Activated T-helper 17 cell treated with anti-CD3 and anti-CD28 coated beads, Interleukin-2, amount 50 U/mL, for 72 hours (primary cell): ENCODE measurements at regions not wholly inside any gene's neighbourhood (a gene's known extent, or its start where the extent isn't known, plus 50 kb on each side); places are given as distances from the start of the nearest gene placed in this dataset.
A peak's percentile ranks its signal among the peaks of the same experiment; 100 is the strongest.
"Not testable (repeated sequence)": the region's sequence is repeated elsewhere in the genome, so short reads cannot be mapped to it uniquely, and the experiment has no call there.

Source experiments
- ATAC-seq: fragments of 150-1000 bp; cut with Tn5 transposase; replicated peaks from 2 replicates; pipeline ENCODE4 v1.10.0; 2021; ENCODE audit warnings: mild to moderate bottlenecking, moderate library complexity
- H3K27ac Mint-ChIP-seq: one replicate; pipeline ENCODE4 v1.8.0; 2022; ENCODE audit warnings: mixed read lengths
- H3K27me3 Mint-ChIP-seq: one replicate; pipeline ENCODE4 v1.8.0; 2022; ENCODE audit warnings: mixed read lengths
- H3K36me3 Mint-ChIP-seq: one replicate; pipeline ENCODE4 v1.8.0; 2022; ENCODE audit warnings: low read depth, mild to moderate bottlenecking, mixed read lengths
- H3K4me1 Mint-ChIP-seq: one replicate; pipeline ENCODE4 v1.8.0; 2022; ENCODE audit warnings: mixed read lengths
- H3K4me3 Mint-ChIP-seq: one replicate; pipeline ENCODE4 v1.8.0; 2022; ENCODE audit warnings: mild to moderate bottlenecking, mixed read lengths
- H3K9me3 Mint-ChIP-seq: one replicate; pipeline ENCODE4 v1.8.0; 2022; ENCODE audit warnings: mixed read lengths

DNA sequence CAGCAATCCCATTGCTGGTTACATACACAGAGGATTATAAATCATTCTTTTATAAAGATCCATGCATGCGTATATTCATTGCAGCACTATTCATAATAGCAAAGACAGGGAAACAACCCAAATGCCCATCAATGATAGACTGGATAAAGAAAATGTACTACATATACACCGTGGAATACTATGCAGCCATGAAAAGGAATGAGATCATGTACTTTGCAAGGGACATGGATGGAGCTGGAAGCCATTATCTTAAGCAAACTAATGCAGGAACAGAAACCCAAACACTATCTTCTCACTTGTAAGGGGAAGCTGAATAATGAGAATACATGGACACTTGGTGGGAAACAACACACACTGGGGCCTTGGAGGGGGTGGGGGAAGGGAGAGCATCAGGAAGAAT lies 529.7 kb downstream of the TBC1D32 start:
- no peak overlapping the region for H3K27ac Mint-ChIP-seq
- no peaks in the 10 kb centered on the region for H3K27me3 Mint-ChIP-seq
- no peak for ATAC-seq
- no peak overlapping the region for H3K4me3 Mint-ChIP-seq
- H3K4me1 Mint-ChIP-seq = no peaks in the 10 kb centered on the region
- no peaks in the 10 kb centered on the region for H3K36me3 Mint-ChIP-seq
- no peaks in the 10 kb centered on the region for H3K9me3 Mint-ChIP-seq

DNA sequence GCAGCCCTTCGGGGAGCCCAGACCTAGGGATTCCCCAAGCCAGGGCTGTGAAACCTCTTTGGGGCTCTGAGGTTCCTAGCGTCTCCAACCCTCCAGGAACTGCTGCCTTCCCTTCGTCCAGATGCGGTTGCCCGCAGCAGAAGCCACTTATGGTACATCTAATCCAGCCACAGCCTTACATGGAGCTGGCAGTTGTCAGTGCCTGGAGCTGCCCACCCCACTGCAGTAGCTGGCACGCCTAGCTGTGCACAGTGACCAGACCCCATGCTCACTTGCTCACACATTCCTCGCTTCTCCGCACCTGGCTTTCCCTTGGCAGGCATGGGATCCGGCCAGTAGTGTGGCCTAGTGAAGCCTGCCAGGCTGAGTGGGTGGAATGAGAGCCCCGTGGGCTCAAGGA lies 547.6 kb downstream of the TBC1D32 start:
- Mint-ChIP-seq H3K27ac (no peak overlapping the region), H3K27me3 (no peaks in the 10 kb centered on the region), H3K4me3 (no peak overlapping the region), H3K4me1 (no peaks in the 10 kb centered on the region), H3K9me3 (no peaks in the 10 kb centered on the region), H3K36me3 (no peaks in the 10 kb centered on the region)
- ATAC-seq = no peak

DNA sequence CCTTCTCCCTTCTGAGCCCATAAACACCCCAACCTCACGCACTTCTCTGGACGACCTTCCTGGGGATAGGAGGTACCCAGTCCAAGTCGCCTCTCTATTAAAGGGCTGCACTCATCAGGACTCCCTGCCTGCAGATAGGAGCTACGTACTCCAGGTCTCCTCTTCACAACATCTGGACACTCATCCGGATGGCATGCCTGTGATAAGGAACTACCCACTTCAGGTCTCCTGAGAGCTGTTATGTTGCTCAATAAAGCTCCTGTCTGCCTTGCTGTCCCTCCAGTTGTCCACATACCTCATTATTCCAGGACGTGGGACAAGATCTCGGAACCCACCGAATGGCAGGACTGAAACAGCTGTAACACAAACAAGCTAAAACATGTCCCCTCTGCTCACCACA lies 548.0 kb downstream of the TBC1D32 start:
- Mint-ChIP-seq H3K27me3 (no peaks in the 10 kb centered on the region), H3K4me3 (no peak overlapping the region), H3K4me1 (no peaks in the 10 kb centered on the region), H3K36me3 (no peaks in the 10 kb centered on the region), H3K9me3 (no peaks in the 10 kb centered on the region), H3K27ac (no peak overlapping the region)
- no peak for ATAC-seq

DNA sequence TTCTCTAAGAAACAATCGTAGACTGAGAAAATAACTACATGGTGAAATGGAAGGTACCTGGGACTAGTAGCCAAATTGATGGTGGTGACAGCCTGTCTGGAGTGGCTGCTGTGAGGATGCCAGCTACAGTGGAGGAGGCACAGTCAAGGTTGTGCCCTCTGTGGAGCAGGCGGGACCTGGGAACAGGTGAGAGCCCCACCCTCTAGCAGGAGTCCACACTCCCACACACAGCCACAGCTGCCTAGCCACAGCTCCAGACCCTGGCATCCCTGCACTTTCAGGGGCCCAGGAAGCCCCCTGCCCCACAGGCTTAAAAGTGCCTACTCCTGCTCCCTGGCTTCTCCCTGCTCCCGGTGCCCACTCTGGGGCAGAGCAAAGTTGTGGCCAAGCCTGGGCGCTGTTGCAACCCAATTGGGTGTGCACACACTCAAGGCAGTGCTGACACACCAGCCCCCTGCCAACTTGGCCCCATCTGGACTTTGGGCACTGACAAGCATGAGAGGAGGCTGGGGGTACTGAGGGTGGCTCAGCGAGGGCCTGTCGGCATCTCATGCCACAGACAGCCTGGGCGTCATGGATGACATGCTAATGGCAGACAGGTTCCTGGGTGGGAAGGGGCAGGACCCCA lies 548.7 kb downstream of the TBC1D32 start:
- Mint-ChIP-seq H3K36me3 (no peaks in the 10 kb centered on the region), H3K27ac (no peak overlapping the region), H3K4me1 (no peaks in the 10 kb centered on the region), H3K4me3 (no peak overlapping the region), H3K9me3 (no peaks in the 10 kb centered on the region), H3K27me3 (no peaks in the 10 kb centered on the region)
- no peak for ATAC-seq

DNA sequence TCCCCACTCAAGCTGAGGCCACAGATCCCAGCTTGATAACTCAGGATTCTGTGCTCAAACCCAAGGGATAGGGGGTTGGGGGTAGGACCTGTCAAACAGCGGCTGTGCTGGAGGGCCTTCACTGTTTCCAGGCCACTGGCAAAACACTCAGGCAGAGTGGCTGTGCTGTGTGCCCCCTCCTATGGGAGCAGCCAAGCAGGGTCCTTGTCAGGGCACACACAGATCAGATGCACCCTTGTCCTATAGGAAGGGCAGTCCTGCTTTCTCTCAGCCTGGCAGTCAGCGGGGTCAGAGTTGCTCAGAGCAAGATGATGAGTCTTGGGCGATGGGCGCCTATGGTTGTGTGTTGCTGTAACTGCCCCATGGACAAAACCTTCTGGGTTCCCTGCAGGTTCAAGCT lies 554.8 kb downstream of the TBC1D32 start:
- no peaks in the 10 kb centered on the region for H3K27me3 Mint-ChIP-seq
- peaks cover 7% of the 10 kb centered on the region for H3K9me3 Mint-ChIP-seq
- H3K36me3 Mint-ChIP-seq = no peaks in the 10 kb centered on the region
- H3K4me3 Mint-ChIP-seq = no peak overlapping the region
- no peak overlapping the region for H3K27ac Mint-ChIP-seq
- peak; percentile 16 for ATAC-seq
- no peaks in the 10 kb centered on the region for H3K4me1 Mint-ChIP-seq

DNA sequence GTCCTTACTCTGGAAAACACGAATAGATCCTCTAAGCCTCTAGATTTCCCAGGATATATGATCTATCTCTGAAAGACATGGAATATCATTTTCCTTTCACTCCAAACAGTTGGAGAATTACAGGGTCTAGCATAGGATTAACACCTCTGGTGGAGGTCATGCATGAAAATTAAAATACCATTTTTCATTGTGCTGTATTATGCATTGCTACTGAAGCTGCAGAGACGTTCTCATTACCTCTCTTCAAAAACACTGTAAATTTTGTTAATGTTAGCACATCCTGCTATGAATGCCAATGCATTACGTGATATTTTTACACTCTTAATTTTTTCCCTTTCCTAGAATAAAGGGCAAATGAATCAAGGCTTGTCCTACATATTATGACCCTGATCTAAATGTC lies 558.6 kb downstream of the TBC1D32 start:
- H3K27ac Mint-ChIP-seq = no peak overlapping the region
- ATAC-seq = no peak
- H3K36me3 Mint-ChIP-seq = no peaks in the 10 kb centered on the region
- peaks cover 7% of the 10 kb centered on the region for H3K9me3 Mint-ChIP-seq
- H3K4me3 Mint-ChIP-seq = no peak overlapping the region
- H3K27me3 Mint-ChIP-seq = no peaks in the 10 kb centered on the region
- H3K4me1 Mint-ChIP-seq = no peaks in the 10 kb centered on the region

DNA sequence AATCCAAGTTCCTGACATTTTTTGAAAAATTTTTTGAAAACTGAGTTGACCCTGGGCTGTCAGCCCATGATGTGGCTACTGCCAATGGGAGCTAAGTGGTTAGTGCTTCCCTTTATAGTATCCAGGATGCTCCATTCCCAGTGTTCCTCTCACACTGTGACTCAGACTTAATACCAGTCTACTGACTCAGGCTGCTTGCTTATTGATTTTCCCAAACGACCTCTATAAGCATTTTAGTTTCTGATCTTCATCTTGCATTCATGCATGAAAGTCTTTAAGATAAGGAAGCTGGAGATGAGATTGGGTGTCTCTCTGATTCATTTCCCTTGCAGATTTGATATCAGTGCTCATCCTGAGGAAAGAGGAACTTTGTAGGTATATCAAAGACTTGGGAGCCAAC lies 560.0 kb downstream of the TBC1D32 start:
- no peak for ATAC-seq
- no peaks in the 10 kb centered on the region for H3K27me3 Mint-ChIP-seq
- H3K4me3 Mint-ChIP-seq = no peak overlapping the region
- H3K9me3 Mint-ChIP-seq = no peaks in the 10 kb centered on the region
- no peaks in the 10 kb centered on the region for H3K4me1 Mint-ChIP-seq
- no peaks in the 10 kb centered on the region for H3K36me3 Mint-ChIP-seq
- no peak overlapping the region for H3K27ac Mint-ChIP-seq

DNA sequence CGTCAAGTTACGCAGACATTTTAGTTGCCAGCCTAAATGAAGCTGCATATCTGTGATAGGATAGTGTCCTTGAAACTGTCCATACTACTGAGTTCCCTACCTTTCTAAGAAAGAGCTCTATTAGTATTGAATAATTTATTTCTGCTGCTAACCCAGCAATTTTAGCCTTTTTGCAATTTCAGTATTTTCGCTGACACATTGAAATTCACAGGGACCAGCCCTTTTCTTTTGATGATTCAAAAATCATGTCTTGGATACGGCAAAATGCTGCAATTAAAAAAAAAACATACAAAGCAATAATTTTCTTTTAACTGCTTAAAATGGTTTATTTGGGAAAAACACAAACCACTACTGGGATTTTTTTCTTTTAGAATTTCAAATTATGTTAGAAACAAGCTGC lies 563.3 kb downstream of the TBC1D32 start:
- H3K4me3 Mint-ChIP-seq = no peak overlapping the region

DNA sequence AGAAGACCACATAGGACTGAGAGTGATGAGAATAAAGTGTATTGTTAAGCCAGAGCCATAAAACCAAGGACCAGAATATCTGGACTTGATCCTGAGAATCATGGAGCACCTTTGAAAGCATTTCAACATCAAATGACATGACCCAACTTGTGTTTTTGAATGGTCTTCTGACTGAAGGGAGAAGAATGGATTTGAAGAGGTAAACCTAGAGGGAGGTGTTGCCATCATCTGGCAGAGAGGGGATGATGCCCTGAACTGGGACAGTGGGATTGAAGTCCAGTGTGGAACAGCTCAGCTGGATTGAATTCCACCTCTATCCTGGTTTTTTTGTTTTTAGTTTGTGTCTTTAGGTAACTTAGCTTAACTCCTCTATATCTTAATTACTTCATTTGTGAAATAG lies 570.0 kb downstream of the TBC1D32 start:
- no peak for ATAC-seq
- no peaks in the 10 kb centered on the region for H3K36me3 Mint-ChIP-seq

More for the DNA sequence above, 563.3 kb downstream of the TBC1D32 start:
- no peak for ATAC-seq
- no peaks in the 10 kb centered on the region for H3K27me3 Mint-ChIP-seq
- no peak overlapping the region for H3K27ac Mint-ChIP-seq
- H3K9me3 Mint-ChIP-seq = no peaks in the 10 kb centered on the region
- no peaks in the 10 kb centered on the region for H3K36me3 Mint-ChIP-seq
- H3K4me1 Mint-ChIP-seq = no peaks in the 10 kb centered on the region

DNA sequence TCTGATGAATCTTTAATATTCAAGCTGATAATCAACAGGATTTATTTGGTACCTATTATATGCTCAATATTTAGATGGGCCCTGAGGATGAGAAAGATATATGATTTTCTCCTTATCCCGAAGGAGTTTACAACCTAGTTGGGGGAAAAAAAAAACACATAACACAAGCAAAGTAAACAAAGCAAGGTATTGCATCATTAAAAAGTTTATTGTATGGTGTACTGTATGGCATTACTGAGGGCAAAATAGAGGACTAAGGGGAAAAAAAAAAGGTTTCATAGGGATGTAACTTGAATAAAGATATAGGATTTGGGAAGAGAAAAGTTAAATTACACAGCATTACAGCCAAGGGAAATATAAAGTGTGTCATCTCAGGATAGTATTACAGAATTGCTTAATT lies 574.7 kb downstream of the TBC1D32 start:
- no peaks in the 10 kb centered on the region for H3K27me3 Mint-ChIP-seq
- no peak overlapping the region for H3K27ac Mint-ChIP-seq
- no peaks in the 10 kb centered on the region for H3K4me1 Mint-ChIP-seq
- H3K4me3 Mint-ChIP-seq = no peak overlapping the region
- no peaks in the 10 kb centered on the region for H3K36me3 Mint-ChIP-seq
- ATAC-seq = no peak
- no peaks in the 10 kb centered on the region for H3K9me3 Mint-ChIP-seq

More for the DNA sequence above, 570.0 kb downstream of the TBC1D32 start:
- H3K4me3 Mint-ChIP-seq = no peak overlapping the region
- H3K27ac Mint-ChIP-seq = no peak overlapping the region
- no peaks in the 10 kb centered on the region for H3K9me3 Mint-ChIP-seq
- no peaks in the 10 kb centered on the region for H3K27me3 Mint-ChIP-seq
- no peaks in the 10 kb centered on the region for H3K4me1 Mint-ChIP-seq

DNA sequence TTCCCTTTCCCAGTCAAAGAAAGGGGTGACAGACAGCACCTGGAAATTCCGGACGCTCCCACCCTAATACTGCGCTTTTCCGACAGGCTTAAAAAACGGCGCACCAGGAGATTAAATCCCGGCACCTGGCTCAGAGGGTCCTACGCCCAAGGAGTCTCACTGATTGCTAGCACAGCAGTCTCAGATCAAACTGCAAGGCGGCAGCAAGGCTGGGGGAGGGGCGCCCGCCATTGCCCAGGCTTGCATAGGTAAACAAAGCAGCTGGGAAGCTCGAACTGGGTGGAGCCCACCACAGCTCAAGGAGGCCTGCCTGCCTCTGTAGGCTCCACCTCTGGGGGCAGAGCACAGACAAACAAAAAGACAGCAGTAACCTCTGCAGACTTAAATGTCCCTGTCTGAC lies 585.7 kb downstream of the TBC1D32 start:
- H3K4me3 Mint-ChIP-seq = not testable (repeated sequence)

DNA sequence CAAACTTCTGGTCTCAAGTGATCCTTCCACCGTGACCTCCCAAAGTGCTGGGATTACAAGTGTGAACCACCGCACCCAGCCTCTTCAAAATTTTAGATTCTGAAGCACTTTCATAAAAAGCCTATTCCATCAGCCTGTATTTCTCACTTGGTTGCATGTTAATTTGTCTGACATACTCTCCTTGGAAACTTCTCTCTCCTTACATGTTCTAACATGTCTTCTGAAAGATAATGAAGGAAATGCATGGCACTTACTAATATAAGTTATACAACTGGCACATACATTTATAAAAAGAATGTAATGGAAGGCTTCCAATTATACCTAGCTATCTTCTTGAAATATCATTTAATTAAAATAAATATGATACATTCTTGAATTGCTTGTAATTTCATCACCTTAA lies 597.5 kb downstream of the TBC1D32 start:
- H3K9me3 Mint-ChIP-seq = peaks cover 7% of the 10 kb centered on the region
- H3K27ac Mint-ChIP-seq = no peak overlapping the region
- no peaks in the 10 kb centered on the region for H3K4me1 Mint-ChIP-seq
- H3K36me3 Mint-ChIP-seq = no peaks in the 10 kb centered on the region
- no peaks in the 10 kb centered on the region for H3K27me3 Mint-ChIP-seq
- no peak for ATAC-seq
- H3K4me3 Mint-ChIP-seq = no peak overlapping the region

More for the DNA sequence above, 585.7 kb downstream of the TBC1D32 start:
- H3K36me3 Mint-ChIP-seq, H3K27ac Mint-ChIP-seq, H3K4me1 Mint-ChIP-seq, ATAC-seq, H3K9me3 Mint-ChIP-seq, H3K27me3 Mint-ChIP-seq: not testable (repeated sequence)

DNA sequence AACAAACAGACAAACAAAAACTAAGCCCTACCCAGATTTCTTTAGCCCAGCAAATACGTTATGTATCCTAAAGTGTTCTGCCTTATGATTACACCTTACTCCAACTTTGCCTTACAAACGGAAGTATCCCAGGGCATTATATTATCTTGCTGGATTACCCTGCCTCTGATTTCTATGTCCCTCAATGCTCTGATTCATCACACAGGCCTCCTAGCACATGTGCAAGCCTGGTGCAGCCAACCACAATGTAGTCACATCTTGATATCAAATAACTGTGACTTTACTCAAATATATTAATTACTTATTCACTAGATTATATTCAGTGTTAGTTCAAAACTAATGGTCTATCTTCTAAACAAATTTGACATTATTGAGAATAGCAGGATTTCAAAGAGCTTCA lies 598.6 kb downstream of the TBC1D32 start:
- Mint-ChIP-seq H3K9me3 (peaks cover 7% of the 10 kb centered on the region), H3K4me1 (no peaks in the 10 kb centered on the region), H3K4me3 (no peak overlapping the region), H3K27me3 (no peaks in the 10 kb centered on the region), H3K36me3 (no peaks in the 10 kb centered on the region), H3K27ac (no peak overlapping the region)
- no peak for ATAC-seq

DNA sequence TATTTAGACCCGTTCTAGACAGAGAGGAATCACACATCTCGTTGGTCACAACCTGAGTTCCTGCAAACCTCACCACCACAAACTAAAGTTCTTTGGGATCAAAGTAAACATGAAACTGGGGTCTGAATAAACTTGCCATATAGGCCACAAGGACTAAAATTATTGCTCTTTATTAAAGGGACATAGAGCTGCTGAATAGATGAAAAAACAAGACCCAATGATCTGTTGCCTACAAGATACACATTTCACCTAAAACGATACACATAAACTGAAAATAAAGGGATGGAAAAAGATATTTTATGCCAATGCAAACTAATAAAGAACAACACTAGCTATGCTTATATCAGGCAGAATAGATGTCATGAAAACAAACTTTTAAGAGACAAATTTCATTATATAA lies 623.0 kb downstream of the TBC1D32 start:
- H3K27ac Mint-ChIP-seq = no peak overlapping the region
- no peak for ATAC-seq

DNA sequence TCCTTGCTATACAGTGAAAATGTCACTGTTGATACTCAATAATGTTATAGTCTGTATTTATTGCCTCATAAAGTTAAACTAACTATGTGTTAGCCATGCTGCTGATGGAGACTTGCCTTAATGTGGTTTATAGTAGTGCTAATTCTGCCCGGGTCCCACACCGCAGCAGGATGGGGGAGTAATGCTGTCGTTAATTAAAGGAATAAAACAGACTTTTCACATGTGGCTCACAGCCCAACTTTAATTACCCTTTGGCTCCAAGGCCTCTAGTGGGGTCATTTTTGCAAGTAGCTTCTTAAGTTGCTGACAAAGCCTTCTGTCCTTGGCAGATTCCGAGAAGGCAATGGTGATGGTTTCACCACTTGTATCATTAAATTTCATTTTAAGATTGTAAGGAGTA lies 634.3 kb downstream of the TBC1D32 start:
- no peak for ATAC-seq
- H3K27ac Mint-ChIP-seq = no peak overlapping the region
- H3K36me3 Mint-ChIP-seq = no peaks in the 10 kb centered on the region
- peaks cover 3% of the 10 kb centered on the region for H3K9me3 Mint-ChIP-seq
- no peaks in the 10 kb centered on the region for H3K27me3 Mint-ChIP-seq
- no peak overlapping the region for H3K4me3 Mint-ChIP-seq
- H3K4me1 Mint-ChIP-seq = no peaks in the 10 kb centered on the region

More for the DNA sequence above, 623.0 kb downstream of the TBC1D32 start:
- Mint-ChIP-seq H3K36me3 (no peaks in the 10 kb centered on the region), H3K4me1 (no peaks in the 10 kb centered on the region), H3K27me3 (no peaks in the 10 kb centered on the region), H3K4me3 (no peak overlapping the region), H3K9me3 (peaks cover 27% of the 10 kb centered on the region)

DNA sequence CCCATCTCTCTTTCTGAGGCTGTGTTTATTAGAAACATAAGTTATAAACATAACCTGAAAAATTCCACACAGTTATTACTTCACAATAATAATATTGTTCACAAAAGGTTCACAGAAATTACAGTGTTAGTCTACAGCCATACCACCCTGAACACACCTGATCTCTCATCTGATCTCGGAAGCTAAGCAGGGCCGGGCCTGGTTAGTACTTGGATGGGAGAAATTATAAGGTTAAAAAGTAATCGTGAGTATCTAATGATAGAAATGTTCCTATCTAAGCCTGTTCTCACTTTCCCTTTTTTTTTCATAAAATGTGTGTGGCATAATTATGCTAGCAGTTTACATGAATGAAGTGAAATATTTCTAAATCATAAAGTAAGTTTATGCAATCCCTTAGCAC lies 647.8 kb downstream of the TBC1D32 start:
- no peaks in the 10 kb centered on the region for H3K36me3 Mint-ChIP-seq
- no peaks in the 10 kb centered on the region for H3K27me3 Mint-ChIP-seq

More for the DNA sequence above, 647.8 kb downstream of the TBC1D32 start:
- ATAC-seq = no peak
- H3K9me3 Mint-ChIP-seq = no peaks in the 10 kb centered on the region
- no peaks in the 10 kb centered on the region for H3K4me1 Mint-ChIP-seq
- H3K27ac Mint-ChIP-seq = no peak overlapping the region
- no peak overlapping the region for H3K4me3 Mint-ChIP-seq
